ENCODE measurements at regions not wholly inside any gene's neighbourhood (a gene's known extent, or its start where the extent isn't known, plus 50 kb on each side); places are given as distances from the start of the nearest gene placed in this dataset.

GRCh38 chr4:180052629-180053028 lies 2190.6 kb upstream of the TENM3 start (continued):
- TF ChIP-seq, protein P1, sequence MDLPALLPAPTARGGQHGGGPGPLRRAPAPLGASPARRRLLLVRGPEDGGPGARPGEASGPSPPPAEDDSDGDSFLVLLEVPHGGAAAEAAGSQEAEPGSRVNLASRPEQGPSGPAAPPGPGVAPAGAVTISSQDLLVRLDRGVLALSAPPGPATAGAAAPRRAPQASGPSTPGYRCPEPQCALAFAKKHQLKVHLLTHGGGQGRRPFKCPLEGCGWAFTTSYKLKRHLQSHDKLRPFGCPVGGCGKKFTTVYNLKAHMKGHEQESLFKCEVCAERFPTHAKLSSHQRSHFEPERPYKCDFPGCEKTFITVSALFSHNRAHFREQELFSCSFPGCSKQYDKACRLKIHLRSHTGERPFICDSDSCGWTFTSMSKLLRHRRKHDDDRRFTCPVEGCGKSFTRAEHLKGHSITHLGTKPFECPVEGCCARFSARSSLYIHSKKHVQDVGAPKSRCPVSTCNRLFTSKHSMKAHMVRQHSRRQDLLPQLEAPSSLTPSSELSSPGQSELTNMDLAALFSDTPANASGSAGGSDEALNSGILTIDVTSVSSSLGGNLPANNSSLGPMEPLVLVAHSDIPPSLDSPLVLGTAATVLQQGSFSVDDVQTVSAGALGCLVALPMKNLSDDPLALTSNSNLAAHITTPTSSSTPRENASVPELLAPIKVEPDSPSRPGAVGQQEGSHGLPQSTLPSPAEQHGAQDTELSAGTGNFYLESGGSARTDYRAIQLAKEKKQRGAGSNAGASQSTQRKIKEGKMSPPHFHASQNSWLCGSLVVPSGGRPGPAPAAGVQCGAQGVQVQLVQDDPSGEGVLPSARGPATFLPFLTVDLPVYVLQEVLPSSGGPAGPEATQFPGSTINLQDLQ (CRISPR knock-in tag; IDR thresholded peaks at IDR 0.05): no peak
- TF ChIP-seq SNAPC5 (CRISPR knock-in tag; IDR thresholded peaks at IDR 0.05; ENCODE audit: borderline replicate concordance) (no peak), HIVEP1 (CRISPR knock-in tag; IDR thresholded peaks at IDR 0.05) (no peak), TRIM24 (CRISPR knock-in tag; IDR thresholded peaks at IDR 0.05) (no peak)
- TF ChIP-seq, protein P2, sequence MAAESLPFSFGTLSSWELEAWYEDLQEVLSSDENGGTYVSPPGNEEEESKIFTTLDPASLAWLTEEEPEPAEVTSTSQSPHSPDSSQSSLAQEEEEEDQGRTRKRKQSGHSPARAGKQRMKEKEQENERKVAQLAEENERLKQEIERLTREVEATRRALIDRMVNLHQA (CRISPR knock-in tag; IDR thresholded peaks at IDR 0.05): no peak

DNA sequence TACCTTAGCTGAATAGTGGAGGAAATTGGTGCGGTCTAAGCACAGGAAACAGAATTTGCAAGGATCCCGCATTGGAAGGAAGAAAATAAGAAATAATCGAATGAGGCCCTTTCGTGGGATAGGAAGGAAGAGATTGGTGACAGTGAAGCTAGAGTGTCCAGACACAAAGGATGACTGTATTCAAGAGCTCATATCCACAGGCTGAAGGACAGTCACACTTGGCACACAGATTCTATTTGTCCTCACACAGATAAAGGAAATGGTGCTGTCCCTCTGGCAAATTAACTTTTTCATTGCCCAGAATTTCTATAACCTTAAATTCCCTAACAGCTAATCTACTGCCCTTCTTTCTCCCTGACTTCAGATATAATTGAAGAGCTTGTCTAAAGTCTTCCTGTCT lies 2188.9 kb upstream of the TENM3 start:
- FAIRE-seq: no peak
- POLR2A ChIA-PET: no interaction called here
- Histone ChIP-seq H4K20me1 (ENCODE audit: insufficient read depth, low read length) (no peaks in the 10 kb centered on the region), H3K4me3 (replicated peaks in 1 of 3; ENCODE audit: insufficient read depth in 1 of 3, low read depth in 2 of 3, low read length in 3 of 3) (no peak overlapping the region), H3K27ac (ENCODE audit: extremely low read length, insufficient read depth, low read length) (no peak overlapping the region), H3K9me3 (ENCODE audit: low read length) (no peaks in the 10 kb centered on the region), H3K9ac (ENCODE audit: insufficient read depth, low read depth, low read length) (no peak overlapping the region), H3K36me3 (replicated peaks in 1 of 2; ENCODE audit: control insufficient read depth in 1 of 2, insufficient read depth in 2 of 2, low read length in 2 of 2) (no peaks in the 10 kb centered on the region), H3K27me3 (ENCODE audit: control insufficient read depth in 1 of 2, insufficient read depth in 2 of 2, low read length in 2 of 2) (peaks cover 3 to 23% of the 10 kb centered on the region in 2 experiments; a peak in 4 of 5 replicates), H2AFZ (ENCODE audit: low read length) (no peak overlapping the region), H3K4me1 (ENCODE audit: insufficient read depth, low read length) (peaks cover 6% of the 10 kb centered on the region; the same call in 1 of the 2 replicates), H3K79me2 (ENCODE audit: insufficient read depth, low read length) (no peaks in the 10 kb centered on the region), H3K4me2 (ENCODE audit: low read depth, low read length) (no peak overlapping the region)
- 45% methylated on average over 4 of the region's 4 CpGs for whole genome bisulfite sequencing (ENCODE audit: low lambda C conversion rate)
- no peak for TF ChIP-seq JARID2 (CRISPR knock-in tag; IDR thresholded peaks at IDR 0.05; ENCODE audit: insufficient replicate concordance)
- TF ChIP-seq, protein P3, sequence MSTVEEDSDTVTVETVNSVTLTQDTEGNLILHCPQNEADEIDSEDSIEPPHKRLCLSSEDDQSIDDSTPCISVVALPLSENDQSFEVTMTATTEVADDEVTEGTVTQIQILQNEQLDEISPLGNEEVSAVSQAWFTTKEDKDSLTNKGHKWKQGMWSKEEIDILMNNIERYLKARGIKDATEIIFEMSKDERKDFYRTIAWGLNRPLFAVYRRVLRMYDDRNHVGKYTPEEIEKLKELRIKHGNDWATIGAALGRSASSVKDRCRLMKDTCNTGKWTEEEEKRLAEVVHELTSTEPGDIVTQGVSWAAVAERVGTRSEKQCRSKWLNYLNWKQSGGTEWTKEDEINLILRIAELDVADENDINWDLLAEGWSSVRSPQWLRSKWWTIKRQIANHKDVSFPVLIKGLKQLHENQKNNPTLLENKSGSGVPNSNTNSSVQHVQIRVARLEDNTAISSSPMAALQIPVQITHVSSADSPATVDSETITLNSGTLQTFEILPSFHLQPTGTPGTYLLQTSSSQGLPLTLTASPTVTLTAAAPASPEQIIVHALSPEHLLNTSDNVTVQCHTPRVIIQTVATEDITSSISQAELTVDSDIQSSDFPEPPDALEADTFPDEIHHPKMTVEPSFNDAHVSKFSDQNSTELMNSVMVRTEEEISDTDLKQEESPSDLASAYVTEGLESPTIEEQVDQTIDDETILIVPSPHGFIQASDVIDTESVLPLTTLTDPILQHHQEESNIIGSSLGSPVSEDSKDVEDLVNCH (CRISPR knock-in tag; IDR thresholded peaks at IDR 0.05): no peak
- no peak for TF ChIP-seq AKNA (CRISPR knock-in tag; IDR thresholded peaks at IDR 0.05; ENCODE audit: borderline replicate concordance)
- TF ChIP-seq ZBTB14 (CRISPR knock-in tag; IDR thresholded peaks at IDR 0.05): no peak
- no peak for TF ChIP-seq KLF16 (CRISPR knock-in tag; IDR thresholded peaks at IDR 0.05)
- CTCF ChIA-PET (ENCODE audit: low intra/inter-chr PET ratio, low total read pairs): no interaction called here
- intact Hi-C loops (cut with micrococcal nuclease; ENCODE audit: unreplicated experiment): loop anchor here (10.0 kb wide), 1 partner anchor 1681 kb away; no protein-coding TSS in a partner anchor
- no peak for ATAC-seq
- no peak for DNase-seq (ENCODE audit: low spot score)
- in situ Hi-C loops (cut with HindIII; ENCODE audit: extremely low pct_ligation_motif_present, low pct_unique_long_range_greater_than_20kb): no loop called here
- BruUV-seq (replicated peaks): no TSS peak

Data from HepG2 (cell line).